Activated CD4-positive, alpha-beta T cell treated with anti-CD3 and anti-CD28 coated beads, Interleukin-2, amount 10 ng/mL, durations not matched to agents 7 days and 5 days (primary cell): ENCODE measurements at regions not wholly inside any gene's neighbourhood (a gene's known extent, or its start where the extent isn't known, plus 50 kb on each side); places are given as distances from the start of the nearest gene placed in this dataset.
"Not testable (repeated sequence)": the region's sequence is repeated elsewhere in the genome, so short reads cannot be mapped to it uniquely, and the experiment has no call there.

Experiments
- CTCF ChIA-PET: fragments of 350-600 bp; sonication (Branson Sonifier 250); formaldehyde crosslinking; loops from one replicate; lab custom pipeline; 2021; ENCODE audit warnings: antibody characterized with exemption; lab: Charles Lee
- POLR2A ChIA-PET: fragments of 350-600 bp; sonication (Branson Sonifier 250); formaldehyde crosslinking; loops from one replicate; lab custom pipeline; 2021; ENCODE audit warnings: antibody characterized with exemption; lab: Charles Lee
- DNase-seq: peaks from one replicate; pipeline ENCODE4 v3.0.0-alpha.2; 2020
- H3K27ac Mint-ChIP-seq: one replicate; pipeline ENCODE4 v1.8.0; 2021; ENCODE audit warnings: mild to moderate bottlenecking, moderate library complexity, mixed read lengths
- H3K27me3 Mint-ChIP-seq: one replicate; pipeline ENCODE4 v1.8.0; 2021; ENCODE audit warnings: mixed read lengths
- H3K36me3 Mint-ChIP-seq: one replicate; pipeline ENCODE4 v1.8.0; 2021; ENCODE audit warnings: low read depth, mixed read lengths
- H3K4me1 Mint-ChIP-seq: one replicate; pipeline ENCODE4 v1.8.0; 2021; ENCODE audit warnings: mixed read lengths
- H3K4me3 Mint-ChIP-seq: one replicate; pipeline ENCODE4 v1.8.0; 2021; ENCODE audit warnings: mild to moderate bottlenecking, moderate library complexity, mixed read lengths
- H3K9me3 Mint-ChIP-seq: one replicate; pipeline ENCODE4 v1.8.0; 2021; ENCODE audit warnings: mixed read lengths

- CTCF ChIA-PET: interaction anchor here (0.6 to 1.7 kb wide), 2 partner anchors 10 to 46 kb away, joined by 3 to 7 read pairs; no protein-coding TSS in a partner anchor
- POLR2A ChIA-PET, H3K4me1 Mint-ChIP-seq, H3K9me3 Mint-ChIP-seq, DNase-seq, H3K27ac Mint-ChIP-seq, H3K4me3 Mint-ChIP-seq, H3K36me3 Mint-ChIP-seq, H3K27me3 Mint-ChIP-seq: not testable (repeated sequence)
Measured at GRCh38 chr4:102210806-102211205, 134.5 kb downstream of the SLC39A8 start.

GRCh38 chr4:102204634-102205033, 140.6 kb downstream of the SLC39A8 start:
- H3K27ac Mint-ChIP-seq, POLR2A ChIA-PET, H3K27me3 Mint-ChIP-seq, H3K4me1 Mint-ChIP-seq, H3K36me3 Mint-ChIP-seq, CTCF ChIA-PET, DNase-seq, H3K9me3 Mint-ChIP-seq, H3K4me3 Mint-ChIP-seq: not testable (repeated sequence)

- no peaks in the 10 kb centered on the region for H3K36me3 Mint-ChIP-seq
Measured at GRCh38 chr4:102196221-102196620, 149.1 kb downstream of the SLC39A8 start.

GRCh38 chr4:102193145-102193544, 152.1 kb downstream of the SLC39A8 start:
- Mint-ChIP-seq H3K4me1 (peaks cover 6% of the 10 kb centered on the region), H3K27ac (no peak overlapping the region), H3K27me3 (no peaks in the 10 kb centered on the region), H3K4me3 (no peak overlapping the region), H3K36me3 (no peaks in the 10 kb centered on the region), H3K9me3 (no peaks in the 10 kb centered on the region)
- POLR2A ChIA-PET: no interaction called here
- CTCF ChIA-PET: interaction anchor here (0.7 kb wide), 1 partner anchor 9 kb away, joined by 3 read pairs; no protein-coding TSS in a partner anchor
- no peak for DNase-seq

More at GRCh38 chr4:102196221-102196620, 149.1 kb downstream of the SLC39A8 start:
- POLR2A ChIA-PET: no interaction called here
- CTCF ChIA-PET: no interaction called here
- DNase-seq: no peak
- Mint-ChIP-seq H3K4me3 (no peak overlapping the region), H3K9me3 (no peaks in the 10 kb centered on the region), H3K4me1 (peaks cover 6% of the 10 kb centered on the region), H3K27me3 (no peaks in the 10 kb centered on the region), H3K27ac (no peak overlapping the region)

GRCh38 chr4:102180046-102180445, 165.2 kb downstream of the SLC39A8 start:
- Mint-ChIP-seq H3K27ac (no peak overlapping the region), H3K9me3 (no peaks in the 10 kb centered on the region), H3K4me3 (no peak overlapping the region), H3K36me3 (no peaks in the 10 kb centered on the region), H3K4me1 (no peaks in the 10 kb centered on the region), H3K27me3 (peaks cover 2% of the 10 kb centered on the region)
- ChIA-PET CTCF (no interaction called here), POLR2A (no interaction called here)
- DNase-seq: no peak

GRCh38 chr4:102174719-102175189, 170.5 kb downstream of the SLC39A8 start:
- no peaks in the 10 kb centered on the region for H3K4me1 Mint-ChIP-seq
- H3K9me3 Mint-ChIP-seq: no peaks in the 10 kb centered on the region
- H3K27ac Mint-ChIP-seq: no peak overlapping the region
- ChIA-PET CTCF (interaction anchor here (0.6 kb wide), 1 partner anchor 997 kb away, joined by 3 read pairs; no protein-coding TSS in a partner anchor), POLR2A (no interaction called here)
- no peaks in the 10 kb centered on the region for H3K36me3 Mint-ChIP-seq
- no peak for DNase-seq
- no peaks in the 10 kb centered on the region for H3K27me3 Mint-ChIP-seq
- H3K4me3 Mint-ChIP-seq: no peak overlapping the region

- POLR2A ChIA-PET: no interaction called here
- Mint-ChIP-seq H3K27ac (no peak overlapping the region), H3K9me3 (no peaks in the 10 kb centered on the region), H3K4me1 (no peaks in the 10 kb centered on the region), H3K4me3 (no peak overlapping the region), H3K36me3 (no peaks in the 10 kb centered on the region), H3K27me3 (no peaks in the 10 kb centered on the region)
- CTCF ChIA-PET: no interaction called here
- no peak for DNase-seq
Measured at GRCh38 chr4:102172341-102172740, 172.9 kb downstream of the SLC39A8 start.

GRCh38 chr4:102170910-102171309, 174.4 kb downstream of the SLC39A8 start:
- H3K4me3 Mint-ChIP-seq: no peak overlapping the region
- no peaks in the 10 kb centered on the region for H3K27me3 Mint-ChIP-seq
- CTCF ChIA-PET: no interaction called here
- no peaks in the 10 kb centered on the region for H3K36me3 Mint-ChIP-seq
- H3K27ac Mint-ChIP-seq: no peak overlapping the region
- no peak for DNase-seq
- H3K9me3 Mint-ChIP-seq: no peaks in the 10 kb centered on the region
- no peaks in the 10 kb centered on the region for H3K4me1 Mint-ChIP-seq
- POLR2A ChIA-PET: no interaction called here

GRCh38 chr4:102169345-102169744, 175.9 kb downstream of the SLC39A8 start:
- no peaks in the 10 kb centered on the region for H3K36me3 Mint-ChIP-seq
- POLR2A ChIA-PET: interaction anchor here (0.6 kb wide), 2 partner anchors 117 to 521 kb away, joined by 5 read pairs; no protein-coding TSS in a partner anchor
- no peak overlapping the region for H3K27ac Mint-ChIP-seq
- DNase-seq: no peak
- no peak overlapping the region for H3K4me3 Mint-ChIP-seq
- H3K4me1 Mint-ChIP-seq: no peaks in the 10 kb centered on the region
- H3K9me3 Mint-ChIP-seq: no peaks in the 10 kb centered on the region
- no peaks in the 10 kb centered on the region for H3K27me3 Mint-ChIP-seq
- CTCF ChIA-PET: no interaction called here

GRCh38 chr4:102168580-102168979, 176.7 kb downstream of the SLC39A8 start:
- Mint-ChIP-seq H3K27me3 (no peaks in the 10 kb centered on the region), H3K9me3 (no peaks in the 10 kb centered on the region), H3K4me3 (no peak overlapping the region), H3K27ac (no peak overlapping the region), H3K4me1 (no peaks in the 10 kb centered on the region), H3K36me3 (no peaks in the 10 kb centered on the region)
- DNase-seq: no peak
- ChIA-PET POLR2A (no interaction called here), CTCF (interaction anchor here (0.5 kb wide), 1 partner anchor 743 kb away, joined by 3 read pairs; no protein-coding TSS in a partner anchor)

GRCh38 chr4:102165584-102165983, 179.7 kb downstream of the SLC39A8 start:
- CTCF ChIA-PET: no interaction called here
- no peak for DNase-seq

GRCh38 chr4:102163404-102164140, 181.7 kb downstream of the SLC39A8 start:
- Mint-ChIP-seq H3K4me3 (no peak overlapping the region), H3K4me1 (no peaks in the 10 kb centered on the region), H3K36me3 (no peaks in the 10 kb centered on the region), H3K9me3 (no peaks in the 10 kb centered on the region), H3K27me3 (no peaks in the 10 kb centered on the region), H3K27ac (no peak overlapping the region)
- ChIA-PET CTCF (no interaction called here), POLR2A (no interaction called here)
- DNase-seq: no peak

More at GRCh38 chr4:102165584-102165983, 179.7 kb downstream of the SLC39A8 start:
- Mint-ChIP-seq H3K27ac (no peak overlapping the region), H3K4me1 (no peaks in the 10 kb centered on the region), H3K36me3 (no peaks in the 10 kb centered on the region), H3K4me3 (no peak overlapping the region), H3K27me3 (no peaks in the 10 kb centered on the region), H3K9me3 (no peaks in the 10 kb centered on the region)
- POLR2A ChIA-PET: no interaction called here

- Mint-ChIP-seq H3K4me1 (no peaks in the 10 kb centered on the region), H3K9me3 (no peaks in the 10 kb centered on the region), H3K27me3 (no peaks in the 10 kb centered on the region), H3K36me3 (no peaks in the 10 kb centered on the region), H3K27ac (no peak overlapping the region), H3K4me3 (no peak overlapping the region)
- no peak for DNase-seq
- CTCF ChIA-PET: no interaction called here
- POLR2A ChIA-PET: no interaction called here
Measured at GRCh38 chr4:102157984-102158383, 187.3 kb downstream of the SLC39A8 start.
